ENCODE measurements at regions not wholly inside any gene's neighbourhood (a gene's known extent, or its start where the extent isn't known, plus 50 kb on each side); places are given as distances from the start of the nearest gene placed in this dataset.

GRCh38 chr22:48755059-48755949, 1072.4 kb downstream of the BRD1 start:
- H3K4me3 ChIP-seq = no peak overlapping the region

GRCh38 chr22:48754611-48755058, 1073.0 kb downstream of the BRD1 start:
- no peak for DNase-seq
- intact Hi-C loops (cut with DNase I; ENCODE audit: low total_unique reads) = no loop called here
- Histone ChIP-seq H3K27ac (no peak overlapping the region), H3K36me3 (no peaks in the 10 kb centered on the region), H3K9me3 (no peaks in the 10 kb centered on the region), H3K4me1 (no peaks in the 10 kb centered on the region), H3K27me3 (replicated peaks in 1 of 7) (peaks cover 0 to 27% (median 3%) of the 10 kb centered on the region in 7 donors), H3K4me3 (no peak overlapping the region)
- 82 to 93% (median 87%) methylated on average over 9 to 10 of the region's 10 CpGs for WGBS, 5 donors
- TF ChIP-seq CTCF (IDR thresholded peaks at IDR 0.05 in 8 of 11, conservative IDR thresholded peaks at IDR 0.05 in 3 of 11) (no peak), POLR2AphosphoS5 (IDR thresholded peaks at IDR 0.05) (no peak), POLR2A (IDR thresholded peaks at IDR 0.05) (no peak)

More at GRCh38 chr22:48755059-48755949, 1072.4 kb downstream of the BRD1 start:
- Histone ChIP-seq H3K27ac (no peak overlapping the region), H3K9me3 (no peaks in the 10 kb centered on the region), H3K4me1 (no peaks in the 10 kb centered on the region), H3K36me3 (no peaks in the 10 kb centered on the region), H3K27me3 (replicated peaks in 1 of 7) (peaks cover 0 to 33% (median 3%) of the 10 kb centered on the region in 7 donors)
- 84 to 92% (median 86%) methylated on average over 16 to 19 of the region's 19 CpGs for WGBS, 5 donors
- intact Hi-C loops (cut with DNase I; ENCODE audit: low total_unique reads) = no loop called here
- no peak for DNase-seq
- TF ChIP-seq POLR2A (IDR thresholded peaks at IDR 0.05) = no peak
- no peak for TF ChIP-seq POLR2AphosphoS5 (IDR thresholded peaks at IDR 0.05)
- TF ChIP-seq CTCF (IDR thresholded peaks at IDR 0.05 in 8 of 11, conservative IDR thresholded peaks at IDR 0.05 in 3 of 11) = no peak

GRCh38 chr22:48753752-48754517, 1073.7 kb downstream of the BRD1 start:
- Histone ChIP-seq H3K27ac (no peak overlapping the region), H3K36me3 (no peaks in the 10 kb centered on the region), H3K4me1 (no peaks in the 10 kb centered on the region), H3K4me3 (no peak overlapping the region), H3K9me3 (no peaks in the 10 kb centered on the region), H3K27me3 (replicated peaks in 1 of 7) (peaks cover 0 to 21% (median 3%) of the 10 kb centered on the region in 7 donors)
- TF ChIP-seq POLR2A (IDR thresholded peaks at IDR 0.05) (no peak), POLR2AphosphoS5 (IDR thresholded peaks at IDR 0.05) (no peak), CTCF (IDR thresholded peaks at IDR 0.05 in 8 of 11, conservative IDR thresholded peaks at IDR 0.05 in 3 of 11) (no peak)
- intact Hi-C loops (cut with DNase I; ENCODE audit: low total_unique reads) = no loop called here
- DNase-seq = no peak
- WGBS, 5 donors = 79 to 90% (median 87%) methylated on average over 20 to 25 of the region's 25 CpGs

GRCh38 chr22:48753381-48753730, 1074.3 kb downstream of the BRD1 start:
- WGBS, 5 donors = 73 to 93% (median 87%) methylated on average over 10 of the region's 10 CpGs
- H3K27me3 ChIP-seq (replicated peaks in 1 of 7) = peaks cover 0 to 19% (median 3%) of the 10 kb centered on the region in 7 donors
- intact Hi-C loops (cut with DNase I; ENCODE audit: low total_unique reads) = no loop called here
- H3K4me3 ChIP-seq = no peak overlapping the region
- TF ChIP-seq POLR2AphosphoS5 (IDR thresholded peaks at IDR 0.05) (no peak), CTCF (IDR thresholded peaks at IDR 0.05 in 8 of 11, conservative IDR thresholded peaks at IDR 0.05 in 3 of 11) (no peak), POLR2A (IDR thresholded peaks at IDR 0.05) (no peak)
- H3K9me3 ChIP-seq = no peaks in the 10 kb centered on the region
- H3K4me1 ChIP-seq = no peaks in the 10 kb centered on the region
- DNase-seq = no peak
- no peak overlapping the region for H3K27ac ChIP-seq
- no peaks in the 10 kb centered on the region for H3K36me3 ChIP-seq

All from spleen (tissue), 11 donors.